Endothelial cell (in vitro differentiated cells): ENCODE measurements at regions not wholly inside any gene's neighbourhood (a gene's known extent, or its start where the extent isn't known, plus 50 kb on each side); places are given as distances from the start of the nearest gene placed in this dataset.

Experiments used
- DNase-seq: peaks from one replicate; pipeline ENCODE4 v3.0.0; 2021; ENCODE audit warnings: low spot score
- H3K27ac Mint-ChIP-seq: one replicate; pipeline ENCODE4 v1.8.0; 2021; ENCODE audit warnings: mixed read lengths, inconsistent platforms; ENCODE audit not compliant: unreplicated experiment
- H3K27me3 Mint-ChIP-seq: one replicate; pipeline ENCODE4 v1.8.0; 2021; ENCODE audit warnings: mild to moderate bottlenecking, moderate library complexity, mixed read lengths, inconsistent platforms; ENCODE audit not compliant: unreplicated experiment
- H3K36me3 Mint-ChIP-seq: one replicate; pipeline ENCODE4 v1.8.0; 2021; ENCODE audit warnings: mild to moderate bottlenecking, low read depth, mixed read lengths, inconsistent platforms; ENCODE audit not compliant: unreplicated experiment
- H3K4me1 Mint-ChIP-seq: one replicate; pipeline ENCODE4 v1.8.0; 2021; ENCODE audit warnings: mild to moderate bottlenecking, mixed read lengths, inconsistent platforms; ENCODE audit not compliant: unreplicated experiment
- H3K4me3 Mint-ChIP-seq: one replicate; pipeline ENCODE4 v1.8.0; 2021; ENCODE audit warnings: mild to moderate bottlenecking, mixed read lengths, inconsistent platforms; ENCODE audit not compliant: unreplicated experiment
- H3K9me3 Mint-ChIP-seq: one replicate; pipeline ENCODE4 v1.8.0; 2021; ENCODE audit warnings: mixed read lengths, inconsistent platforms; ENCODE audit not compliant: unreplicated experiment
- CTCF ChIP-seq: fragments of 200-600 bp; sonication (generic); IDR thresholded peaks from one replicate; pipeline ENCODE4 v1.5.0; 2021; ENCODE audit warnings: antibody characterized with exemption; ENCODE audit not compliant: unreplicated experiment

GRCh38 chr22:27558658-27559371, 242.7 kb downstream of the MN1 start:
- H3K36me3 Mint-ChIP-seq = peaks cover 4% of the 10 kb centered on the region
- DNase-seq = no peak
- H3K9me3 Mint-ChIP-seq = no peaks in the 10 kb centered on the region
- H3K27ac Mint-ChIP-seq = no peak overlapping the region
- TF ChIP-seq CTCF = no peak
- H3K27me3 Mint-ChIP-seq = peaks cover 4% of the 10 kb centered on the region
- peaks cover 4% of the 10 kb centered on the region for H3K4me1 Mint-ChIP-seq
- no peak overlapping the region for H3K4me3 Mint-ChIP-seq

- no peak for TF ChIP-seq CTCF
- peaks cover 4% of the 10 kb centered on the region for H3K27me3 Mint-ChIP-seq
Observed at GRCh38 chr22:27560781-27561180, 240.8 kb downstream of the MN1 start.

GRCh38 chr22:27561286-27561904, 240.2 kb downstream of the MN1 start:
- peaks cover 4% of the 10 kb centered on the region for H3K27me3 Mint-ChIP-seq
- H3K36me3 Mint-ChIP-seq = peaks cover 4% of the 10 kb centered on the region
- H3K4me1 Mint-ChIP-seq = peaks cover 4% of the 10 kb centered on the region
- H3K9me3 Mint-ChIP-seq = no peaks in the 10 kb centered on the region
- no peak overlapping the region for H3K27ac Mint-ChIP-seq
- no peak for DNase-seq
- H3K4me3 Mint-ChIP-seq = no peak overlapping the region
- TF ChIP-seq CTCF = no peak

More at GRCh38 chr22:27560781-27561180, 240.8 kb downstream of the MN1 start:
- Mint-ChIP-seq H3K9me3 (no peaks in the 10 kb centered on the region), H3K27ac (peak overlapping the region; percentile 8), H3K36me3 (peaks cover 4% of the 10 kb centered on the region), H3K4me3 (no peak overlapping the region), H3K4me1 (peaks cover 4% of the 10 kb centered on the region)
- DNase-seq = no peak

GRCh38 chr22:27564806-27565205, 236.8 kb downstream of the MN1 start:
- H3K27me3 Mint-ChIP-seq = peaks cover 1% of the 10 kb centered on the region
- H3K36me3 Mint-ChIP-seq = peaks cover 4% of the 10 kb centered on the region
- H3K4me3 Mint-ChIP-seq = no peak overlapping the region
- peaks cover 7% of the 10 kb centered on the region for H3K4me1 Mint-ChIP-seq
- DNase-seq = no peak
- no peak overlapping the region for H3K27ac Mint-ChIP-seq
- TF ChIP-seq CTCF = no peak
- H3K9me3 Mint-ChIP-seq = no peaks in the 10 kb centered on the region

- no peak for TF ChIP-seq CTCF
- H3K27me3 Mint-ChIP-seq = peaks cover 1% of the 10 kb centered on the region
- H3K4me1 Mint-ChIP-seq = peaks cover 3% of the 10 kb centered on the region
- no peak overlapping the region for H3K27ac Mint-ChIP-seq
- no peak for DNase-seq
- no peak overlapping the region for H3K4me3 Mint-ChIP-seq
- H3K36me3 Mint-ChIP-seq = no peaks in the 10 kb centered on the region
- no peaks in the 10 kb centered on the region for H3K9me3 Mint-ChIP-seq
Observed at GRCh38 chr22:27566602-27567001, 235.0 kb downstream of the MN1 start.
